Hindlimb muscle (tissue), 1 donor: ENCODE measurements at regions not wholly inside any gene's neighbourhood (a gene's known extent, or its start where the extent isn't known, plus 50 kb on each side); places are given as distances from the start of the nearest gene placed in this dataset.
A peak's percentile ranks its signal among the peaks of the same experiment; 100 is the strongest.

Source experiments
- DNase-seq: peaks from one replicate; pipeline ENCODE4 v3.0.0-alpha.2; 2013

- no peak for DNase-seq
These were observed 240.4 kb upstream of the RHOBTB1 start for GRCh38 chr10:61184429-61184828.

GRCh38 chr10:61183967-61184366, 240.0 kb upstream of the RHOBTB1 start:
- no peak for DNase-seq

- no peak for DNase-seq
These were observed 237.8 kb upstream of the RHOBTB1 start for GRCh38 chr10:61181832-61182231.

GRCh38 chr10:61179771-61180170, 235.8 kb upstream of the RHOBTB1 start:
- no peak for DNase-seq

- DNase-seq, result no peak
These were observed 232.4 kb upstream of the RHOBTB1 start for GRCh38 chr10:61176424-61176823.

- DNase-seq, result peak; percentile 64
These were observed 231.3 kb upstream of the RHOBTB1 start for GRCh38 chr10:61175316-61175715.

GRCh38 chr10:61173450-61173849, 229.5 kb upstream of the RHOBTB1 start:
- DNase-seq, result no peak

GRCh38 chr10:61172182-61172926, 228.4 kb upstream of the RHOBTB1 start:
- no peak for DNase-seq

- no peak for DNase-seq
These were observed 226.6 kb upstream of the RHOBTB1 start for GRCh38 chr10:61170594-61170993.

GRCh38 chr10:61169294-61169693, 225.3 kb upstream of the RHOBTB1 start:
- DNase-seq, result no peak

- DNase-seq, result no peak
These were observed 222.5 kb upstream of the RHOBTB1 start for GRCh38 chr10:61166489-61166888.

GRCh38 chr10:61166065-61166464, 222.1 kb upstream of the RHOBTB1 start:
- DNase-seq, result no peak

GRCh38 chr10:61164458-61165160, 220.6 kb upstream of the RHOBTB1 start:
- peak; percentile 23 for DNase-seq

GRCh38 chr10:61163403-61163802, 219.4 kb upstream of the RHOBTB1 start:
- no peak for DNase-seq

- no peak for DNase-seq
These were observed 216.3 kb upstream of the RHOBTB1 start for GRCh38 chr10:61160253-61160652.

GRCh38 chr10:61159253-61159652, 215.3 kb upstream of the RHOBTB1 start:
- DNase-seq, result no peak

- no peak for DNase-seq
These were observed 213.2 kb upstream of the RHOBTB1 start for GRCh38 chr10:61157182-61157581.

GRCh38 chr10:61153771-61154170, 209.8 kb upstream of the RHOBTB1 start:
- DNase-seq, result no peak

GRCh38 chr10:61151059-61151458, 207.1 kb upstream of the RHOBTB1 start:
- no peak for DNase-seq

- peak; percentile 26 for DNase-seq
These were observed 204.5 kb upstream of the RHOBTB1 start for GRCh38 chr10:61148451-61148850.

- no peak for DNase-seq
These were observed 199.0 kb upstream of the RHOBTB1 start for GRCh38 chr10:61142987-61143386.

GRCh38 chr10:61140765-61141392, 196.9 kb upstream of the RHOBTB1 start:
- peak; percentile 83 for DNase-seq

- DNase-seq, result no peak
These were observed 195.6 kb upstream of the RHOBTB1 start for GRCh38 chr10:61139592-61139953.
